ENCODE measurements at regions not wholly inside any gene's neighbourhood (a gene's known extent, or its start where the extent isn't known, plus 50 kb on each side); places are given as distances from the start of the nearest gene placed in this dataset.

GRCh38 chr2:173496746-173497145 is 142.1 kb downstream of the CDCA7 start:
- TF ChIP-seq, protein P1, sequence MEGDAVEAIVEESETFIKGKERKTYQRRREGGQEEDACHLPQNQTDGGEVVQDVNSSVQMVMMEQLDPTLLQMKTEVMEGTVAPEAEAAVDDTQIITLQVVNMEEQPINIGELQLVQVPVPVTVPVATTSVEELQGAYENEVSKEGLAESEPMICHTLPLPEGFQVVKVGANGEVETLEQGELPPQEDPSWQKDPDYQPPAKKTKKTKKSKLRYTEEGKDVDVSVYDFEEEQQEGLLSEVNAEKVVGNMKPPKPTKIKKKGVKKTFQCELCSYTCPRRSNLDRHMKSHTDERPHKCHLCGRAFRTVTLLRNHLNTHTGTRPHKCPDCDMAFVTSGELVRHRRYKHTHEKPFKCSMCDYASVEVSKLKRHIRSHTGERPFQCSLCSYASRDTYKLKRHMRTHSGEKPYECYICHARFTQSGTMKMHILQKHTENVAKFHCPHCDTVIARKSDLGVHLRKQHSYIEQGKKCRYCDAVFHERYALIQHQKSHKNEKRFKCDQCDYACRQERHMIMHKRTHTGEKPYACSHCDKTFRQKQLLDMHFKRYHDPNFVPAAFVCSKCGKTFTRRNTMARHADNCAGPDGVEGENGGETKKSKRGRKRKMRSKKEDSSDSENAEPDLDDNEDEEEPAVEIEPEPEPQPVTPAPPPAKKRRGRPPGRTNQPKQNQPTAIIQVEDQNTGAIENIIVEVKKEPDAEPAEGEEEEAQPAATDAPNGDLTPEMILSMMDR (IDR thresholded peaks at IDR 0.05): no peak
- TF ChIP-seq POLR2AphosphoS5 (IDR thresholded peaks at IDR 0.05) (no peak), POLR2A (IDR thresholded peaks at IDR 0.05) (no peak)

Measured in transverse colon (tissue), 4 donors.